Uterus (tissue), 2 donors: ENCODE measurements at regions not wholly inside any gene's neighbourhood (a gene's known extent, or its start where the extent isn't known, plus 50 kb on each side); places are given as distances from the start of the nearest gene placed in this dataset.

Source experiments
- CTCF ChIP-seq, 4 experiments: fragments of 200-600 bp in 2 of 4; fragments of 450-650 bp in 2 of 4; sonication (generic) in 2 of 4; IDR thresholded peaks; one replicate each; pipeline ENCODE4 v1.5.1; 2016 to 2019; ENCODE audit warnings: antibody characterized with exemption in 4 of 4, mild to moderate bottlenecking in 2 of 4, moderate library complexity in 1 of 4
- POLR2A ChIP-seq, 2 donors: fragments of 450-650 bp; IDR thresholded peaks; one replicate each; pipeline ENCODE4 v1.6.1; 2016; ENCODE audit warnings: antibody characterized with exemption in 2 of 2, mild to moderate bottlenecking in 1 of 2, moderate library complexity in 1 of 2

GRCh38 chr2:116718451-116718850 is 1096.0 kb upstream of the DDX18 start:
- TF ChIP-seq CTCF (IDR thresholded peaks at IDR 0.05) (no peak), POLR2A (IDR thresholded peaks at IDR 0.05) (no peak)
